Naive thymus-derived CD8-positive, alpha-beta T cell (primary cell): ENCODE measurements at regions not wholly inside any gene's neighbourhood (a gene's known extent, or its start where the extent isn't known, plus 50 kb on each side); places are given as distances from the start of the nearest gene placed in this dataset.
"Not testable (repeated sequence)": the region's sequence is repeated elsewhere in the genome, so short reads cannot be mapped to it uniquely, and the experiment has no call there.

Experiments used
- ATAC-seq, 2 donors: fragments of 150-1000 bp; cut with Tn5 transposase in 1 of 2; sonication (Bioruptor Pico), chemical (Tn5 transposase) in 1 of 2; 1 replicate in 1 of 2; 2 replicates in 1 of 2; pipeline ENCODE4 v1.10.0; 2021; ENCODE audit warnings: mild to moderate bottlenecking in 2 of 2, moderate library complexity in 2 of 2
- POLR2A ChIA-PET: fragments of 350-600 bp; sonication (Branson Sonifier 250); formaldehyde crosslinking; loops from one replicate; lab custom pipeline; 2021; ENCODE audit warnings: antibody characterized with exemption; lab: Charles Lee
- DNase-seq, 10 donors: peaks; one replicate each; pipeline versions ENCODE4 v3.0.0 to v3.0.0-alpha.2; 2020 to 2022
- H3K27ac Mint-ChIP-seq, 10 donors: one replicate each; pipeline ENCODE4 v1.8.0; 2020 to 2022; ENCODE audit warnings: mild to moderate bottlenecking in 10 of 10, mixed read lengths in 10 of 10, moderate library complexity in 4 of 10, inconsistent platforms in 1 of 10
- H3K27me3 Mint-ChIP-seq, 5 donors: one replicate each; pipeline ENCODE4 v1.8.0; 2021 to 2022; ENCODE audit warnings: mixed read lengths in 5 of 5
- H3K36me3 Mint-ChIP-seq, 3 donors: one replicate each; pipeline ENCODE4 v1.8.0; 2020 to 2022; ENCODE audit warnings: mixed read lengths in 3 of 3, mild to moderate bottlenecking in 2 of 3, inconsistent platforms in 1 of 3
- H3K4me1 Mint-ChIP-seq, 4 donors: one replicate each; pipeline ENCODE4 v1.8.0; 2021 to 2022; ENCODE audit warnings: mixed read lengths in 4 of 4
- H3K4me3 Mint-ChIP-seq, 10 donors: one replicate each; pipeline ENCODE4 v1.8.0; 2020 to 2022; ENCODE audit warnings: mild to moderate bottlenecking in 10 of 10, mixed read lengths in 10 of 10, moderate library complexity in 6 of 10, inconsistent platforms in 1 of 10
- H3K9me3 Mint-ChIP-seq, 9 donors: one replicate each; pipeline ENCODE4 v1.8.0; 2020 to 2022; ENCODE audit warnings: mixed read lengths in 9 of 9, mild to moderate bottlenecking in 3 of 9, inconsistent platforms in 1 of 9, moderate library complexity in 1 of 9

- no peaks in the 10 kb centered on the region for H3K36me3 Mint-ChIP-seq
Observed at GRCh38 chr7:46763344-46763743, 818.6 kb downstream of the TNS3 start.

GRCh38 chr7:46759711-46760480, 822.0 kb downstream of the TNS3 start:
- Mint-ChIP-seq H3K27ac (no peak overlapping the region), H3K27me3 (no peaks in the 10 kb centered on the region), H3K9me3 (peaks cover 0 to 17% (median 3%) of the 10 kb centered on the region in 9 donors), H3K36me3 (no peaks in the 10 kb centered on the region), H3K4me1 (no peaks in the 10 kb centered on the region), H3K4me3 (no peak overlapping the region)
- POLR2A ChIA-PET, result no interaction called here
- no peak for ATAC-seq
- no peak for DNase-seq

More at GRCh38 chr7:46763344-46763743, 818.6 kb downstream of the TNS3 start:
- DNase-seq (no peak), ATAC-seq (no peak)
- no peak overlapping the region for H3K4me3 Mint-ChIP-seq
- H3K4me1 Mint-ChIP-seq, result no peaks in the 10 kb centered on the region
- POLR2A ChIA-PET, result no interaction called here
- H3K9me3 Mint-ChIP-seq, result peaks cover 0 to 14% (median 4%) of the 10 kb centered on the region in 9 donors
- H3K27me3 Mint-ChIP-seq, result no peaks in the 10 kb centered on the region
- H3K27ac Mint-ChIP-seq, result no peak overlapping the region

- POLR2A ChIA-PET, result no interaction called here
- no peak overlapping the region for H3K27ac Mint-ChIP-seq
- no peaks in the 10 kb centered on the region for H3K27me3 Mint-ChIP-seq
- no peak overlapping the region for H3K4me3 Mint-ChIP-seq
- H3K36me3 Mint-ChIP-seq, result no peaks in the 10 kb centered on the region
- DNase-seq (no peak), ATAC-seq (no peak)
- no peaks in the 10 kb centered on the region for H3K4me1 Mint-ChIP-seq
- H3K9me3 Mint-ChIP-seq, result peaks cover 0 to 17% (median 2%) of the 10 kb centered on the region in 9 donors
Observed at GRCh38 chr7:46756996-46757395, 824.9 kb downstream of the TNS3 start.

GRCh38 chr7:46756256-46756655, 825.7 kb downstream of the TNS3 start:
- no peaks in the 10 kb centered on the region for H3K36me3 Mint-ChIP-seq
- H3K4me3 Mint-ChIP-seq, result no peak overlapping the region
- DNase-seq (no peak), ATAC-seq (no peak)
- no peaks in the 10 kb centered on the region for H3K27me3 Mint-ChIP-seq
- H3K27ac Mint-ChIP-seq, result no peak overlapping the region
- POLR2A ChIA-PET, result no interaction called here
- H3K9me3 Mint-ChIP-seq, result peaks cover 0 to 24% (median 3%) of the 10 kb centered on the region in 9 donors
- H3K4me1 Mint-ChIP-seq, result no peaks in the 10 kb centered on the region

- Mint-ChIP-seq H3K9me3 (peaks cover 0 to 29% (median 3%) of the 10 kb centered on the region in 9 donors), H3K4me1 (no peaks in the 10 kb centered on the region), H3K27me3 (peaks cover 0 to under 1% (median 0%) of the 10 kb centered on the region in 5 donors), H3K36me3 (no peaks in the 10 kb centered on the region), H3K27ac (no peak overlapping the region), H3K4me3 (no peak overlapping the region)
- no peak for ATAC-seq
- POLR2A ChIA-PET, result no interaction called here
- no peak for DNase-seq
Observed at GRCh38 chr7:46755120-46756034, 826.5 kb downstream of the TNS3 start.

GRCh38 chr7:46754140-46754720, 827.7 kb downstream of the TNS3 start:
- Mint-ChIP-seq H3K27me3 (peaks cover 0 to 4% (median 0%) of the 10 kb centered on the region in 5 donors), H3K4me1 (no peaks in the 10 kb centered on the region), H3K4me3 (no peak overlapping the region), H3K9me3 (peaks cover 0 to 29% (median 3%) of the 10 kb centered on the region in 9 donors), H3K27ac (no peak overlapping the region), H3K36me3 (no peaks in the 10 kb centered on the region)
- POLR2A ChIA-PET, result no interaction called here
- DNase-seq, result no peak
- no peak for ATAC-seq

- POLR2A ChIA-PET, result no interaction called here
- Mint-ChIP-seq H3K4me1 (no peaks in the 10 kb centered on the region), H3K9me3 (peaks cover 0 to 29% (median 3%) of the 10 kb centered on the region in 9 donors), H3K27me3 (peaks cover 0 to 4% (median 0%) of the 10 kb centered on the region in 5 donors), H3K4me3 (no peak overlapping the region), H3K27ac (no peak overlapping the region), H3K36me3 (no peaks in the 10 kb centered on the region)
- DNase-seq, result no peak
- no peak for ATAC-seq
Observed at GRCh38 chr7:46753662-46754061, 828.2 kb downstream of the TNS3 start.

GRCh38 chr7:46752881-46753366, 829.0 kb downstream of the TNS3 start:
- DNase-seq (no peak), ATAC-seq (no peak)
- no peak overlapping the region for H3K27ac Mint-ChIP-seq
- no peak overlapping the region for H3K4me3 Mint-ChIP-seq
- no peaks in the 10 kb centered on the region for H3K36me3 Mint-ChIP-seq
- H3K27me3 Mint-ChIP-seq, result peaks cover 0 to 4% (median 0%) of the 10 kb centered on the region in 5 donors
- no peaks in the 10 kb centered on the region for H3K4me1 Mint-ChIP-seq
- H3K9me3 Mint-ChIP-seq, result peaks cover 0 to 29% (median 3%) of the 10 kb centered on the region in 9 donors
- POLR2A ChIA-PET, result no interaction called here

GRCh38 chr7:46751927-46752723, 829.8 kb downstream of the TNS3 start:
- POLR2A ChIA-PET, H3K36me3 Mint-ChIP-seq, ATAC-seq, H3K27me3 Mint-ChIP-seq, DNase-seq, H3K4me3 Mint-ChIP-seq, H3K4me1 Mint-ChIP-seq, H3K27ac Mint-ChIP-seq: not testable (repeated sequence)
- H3K9me3 Mint-ChIP-seq, result peaks cover 0 to 21% (median 3%) of the 10 kb centered on the region in 9 donors

GRCh38 chr7:46751471-46751870, 830.4 kb upstream of the IGFBP3 start:
- Mint-ChIP-seq H3K27me3 (peaks cover 0 to 4% (median 0%) of the 10 kb centered on the region in 5 donors), H3K27ac (no peak overlapping the region), H3K36me3 (no peaks in the 10 kb centered on the region), H3K4me1 (no peaks in the 10 kb centered on the region), H3K4me3 (no peak overlapping the region), H3K9me3 (peaks cover 0 to 14% (median 3%) of the 10 kb centered on the region in 9 donors)
- POLR2A ChIA-PET, result no interaction called here
- DNase-seq, result no peak
- no peak for ATAC-seq

GRCh38 chr7:46750321-46750865, 829.3 kb upstream of the IGFBP3 start:
- Mint-ChIP-seq H3K4me1 (no peaks in the 10 kb centered on the region), H3K9me3 (peaks cover 0 to 12% (median 3%) of the 10 kb centered on the region in 9 donors), H3K4me3 (no peak overlapping the region), H3K27me3 (peaks cover 0 to 4% (median 0%) of the 10 kb centered on the region in 5 donors), H3K27ac (no peak overlapping the region), H3K36me3 (no peaks in the 10 kb centered on the region)
- DNase-seq (no peak), ATAC-seq (no peak)
- POLR2A ChIA-PET, result no interaction called here
